GM18907 (cell line): ENCODE measurements at regions not wholly inside any gene's neighbourhood (a gene's known extent, or its start where the extent isn't known, plus 50 kb on each side); places are given as distances from the start of the nearest gene placed in this dataset.
"Not testable (repeated sequence)": the region's sequence is repeated elsewhere in the genome, so short reads cannot be mapped to it uniquely, and the experiment has no call there.

Experiments used
- ATAC-seq: cut with Tn5 transposase; IDR thresholded peaks from one replicate; pipeline ENCODE4 v1.9.1; 2021; ENCODE audit warnings: mild to moderate bottlenecking, moderate library complexity; ENCODE audit not compliant: unreplicated experiment

GRCh38 chr12:42932936-42933335, 343.4 kb upstream of the PRICKLE1 start:
- no peak for ATAC-seq

DNA sequence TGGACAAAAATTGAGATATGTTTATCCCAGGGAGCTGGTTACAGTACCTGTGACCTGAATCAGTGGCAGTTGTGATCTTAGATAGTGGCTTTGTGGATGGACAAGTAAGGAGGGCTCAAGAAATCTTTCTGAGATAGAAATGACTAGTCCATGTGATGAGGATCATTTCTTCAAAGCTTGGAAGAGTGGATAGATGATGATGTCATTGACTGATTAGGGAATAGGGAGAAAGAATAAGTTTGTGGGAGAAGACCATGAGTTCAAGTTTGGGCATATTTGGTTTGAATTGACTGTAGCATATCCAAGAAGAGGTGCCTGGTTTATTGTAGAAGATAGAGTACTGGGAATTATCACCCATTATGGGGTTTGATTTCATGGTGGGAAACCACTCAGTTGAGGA, 336.7 kb upstream of the PRICKLE1 start:
- no peak for ATAC-seq

- no peak for ATAC-seq
Observed at GRCh38 chr12:42924482-42924881, 334.9 kb upstream of the PRICKLE1 start.

GRCh38 chr12:42923583-42923982, 334.0 kb upstream of the PRICKLE1 start:
- no peak for ATAC-seq

GRCh38 chr12:42923156-42923555, 333.6 kb upstream of the PRICKLE1 start:
- no peak for ATAC-seq

GRCh38 chr12:42922505-42922850, 332.9 kb upstream of the PRICKLE1 start:
- ATAC-seq: no peak

DNA sequence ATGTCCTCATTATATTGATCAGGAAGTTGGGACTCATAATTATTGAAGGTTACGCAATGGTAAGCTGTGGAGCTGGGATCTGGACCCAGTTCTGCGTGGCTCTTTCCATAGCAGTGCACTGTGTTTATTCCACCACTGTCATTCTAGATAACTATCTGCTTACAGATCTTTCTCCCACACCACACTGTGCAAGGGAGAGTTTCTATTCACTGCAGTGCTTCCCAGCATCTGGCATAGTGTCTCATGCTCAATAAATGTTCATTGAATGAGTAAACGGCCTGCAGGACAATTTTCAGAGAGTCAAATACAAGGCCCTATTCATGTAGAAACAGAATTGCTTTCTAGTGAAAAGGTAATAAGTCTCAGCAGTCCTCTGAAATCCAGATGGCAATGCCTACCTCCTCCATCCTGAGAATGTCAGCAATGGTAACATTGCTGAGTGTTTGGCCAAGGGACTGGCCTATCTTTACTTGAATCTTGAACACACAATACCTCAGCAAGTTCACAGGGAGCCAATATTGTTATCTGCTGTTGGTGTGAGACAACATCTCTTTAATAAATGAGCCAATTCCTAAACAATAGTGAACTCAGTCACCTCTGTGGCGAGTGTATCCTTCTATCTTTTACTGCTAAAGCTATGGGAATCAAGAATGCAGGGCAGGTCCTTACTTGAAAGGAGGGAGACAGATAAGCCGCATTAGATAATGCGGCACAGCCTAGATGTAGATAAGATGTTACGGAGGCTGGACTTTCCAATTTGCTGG, 332.4 kb upstream of the PRICKLE1 start:
- ATAC-seq: no peak

DNA sequence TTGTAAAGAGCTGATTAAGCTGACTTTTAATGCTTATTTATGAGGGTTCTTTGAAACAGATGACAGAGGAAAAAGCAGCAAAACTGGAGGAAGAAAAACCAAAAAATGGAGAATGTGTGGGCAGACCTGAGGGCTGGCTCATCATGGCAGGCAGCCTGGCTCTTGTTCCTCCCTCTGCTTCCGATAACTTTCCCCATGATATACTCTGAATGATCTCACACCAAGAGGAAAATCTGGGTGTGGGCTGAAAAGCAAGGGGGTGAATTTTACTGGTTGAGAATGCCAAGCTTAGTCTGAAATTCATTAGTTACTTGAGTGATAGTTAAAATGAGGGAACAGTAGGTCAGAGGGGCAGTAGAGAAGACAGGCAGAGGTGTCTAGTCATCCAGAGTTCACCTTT, 330.1 kb upstream of the PRICKLE1 start:
- ATAC-seq: no peak

DNA sequence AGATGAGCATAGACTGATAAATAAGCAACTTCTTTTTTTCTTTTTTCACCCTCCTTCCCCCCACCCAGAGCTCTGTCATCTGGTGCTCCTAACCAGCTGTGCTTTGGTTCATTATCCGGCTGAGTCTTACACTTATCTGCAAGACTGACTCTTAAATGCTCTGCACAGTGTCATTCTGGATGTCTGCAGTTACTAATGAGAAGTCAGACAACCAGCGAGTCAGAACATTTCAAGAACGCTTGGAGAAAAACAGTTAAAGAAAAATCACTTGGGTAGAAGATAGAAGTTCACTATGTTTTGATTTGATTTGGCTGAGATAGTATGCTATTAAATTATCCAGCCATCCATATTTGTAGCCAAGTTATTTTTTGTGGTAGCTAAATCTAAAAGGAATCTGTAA, 328.9 kb upstream of the PRICKLE1 start:
- ATAC-seq: no peak

- ATAC-seq: no peak
Observed at GRCh38 chr12:42916143-42916542, 326.6 kb upstream of the PRICKLE1 start.

- no peak for ATAC-seq
Observed at GRCh38 chr12:42915426-42915825, 325.9 kb upstream of the PRICKLE1 start.

GRCh38 chr12:42912367-42912766, 322.8 kb upstream of the PRICKLE1 start:
- ATAC-seq: no peak

DNA sequence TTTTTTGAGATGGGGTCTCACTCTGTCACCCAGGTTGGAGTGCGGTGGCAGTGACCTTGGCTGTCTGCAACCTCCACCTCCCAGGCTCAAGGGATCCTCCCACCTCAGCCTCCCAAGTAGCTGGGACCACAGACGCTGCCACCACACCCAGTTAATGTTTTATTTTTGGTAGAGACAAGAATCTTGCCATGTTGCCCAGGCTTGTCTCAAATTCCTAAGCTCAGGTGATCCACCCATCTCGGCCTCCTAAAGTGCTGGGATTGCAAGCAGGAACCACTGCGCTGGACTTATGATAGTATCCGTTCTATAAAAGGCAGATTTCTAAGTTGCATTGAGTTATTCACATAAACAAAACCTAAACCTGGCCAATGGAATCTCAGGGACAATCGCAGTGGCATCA, 321.1 kb upstream of the PRICKLE1 start:
- no peak for ATAC-seq

DNA sequence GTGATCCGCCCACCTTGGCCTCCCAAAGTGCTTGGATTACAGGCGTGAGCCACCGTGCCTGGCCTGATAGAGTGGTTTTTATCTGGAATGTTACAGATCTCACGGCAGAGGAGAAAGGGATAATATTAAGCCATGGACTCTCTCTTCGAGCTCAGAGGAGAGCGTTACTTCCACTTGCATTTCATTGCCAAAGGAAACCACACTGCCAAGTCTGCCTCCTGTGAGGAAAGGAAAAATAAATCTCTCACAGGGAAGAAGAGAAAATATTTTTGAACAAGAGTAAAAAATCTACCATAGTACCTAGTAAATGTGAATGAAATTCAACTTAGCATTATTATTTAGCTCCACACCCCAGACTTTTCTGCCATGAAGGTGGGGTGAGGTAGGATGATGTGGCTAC, 319.2 kb upstream of the PRICKLE1 start:
- no peak for ATAC-seq

- ATAC-seq: not testable (repeated sequence)
Observed at GRCh38 chr12:42906801-42907200, 317.3 kb upstream of the PRICKLE1 start.

DNA sequence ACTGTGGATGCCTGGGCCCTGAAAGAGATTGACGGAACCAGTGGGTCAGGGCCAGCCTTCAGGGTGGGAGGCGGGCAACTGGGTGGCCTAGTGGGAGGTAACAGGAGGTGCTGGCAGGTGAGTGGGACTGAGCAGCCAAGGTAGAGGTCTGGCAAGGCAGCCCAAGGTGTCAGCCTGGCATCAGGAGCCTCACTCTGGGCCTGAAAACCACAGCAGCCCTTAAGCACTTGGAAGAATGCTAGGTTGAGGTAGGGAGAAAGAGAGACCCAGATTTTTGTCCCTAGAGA, 315.8 kb upstream of the PRICKLE1 start:
- ATAC-seq: no peak

DNA sequence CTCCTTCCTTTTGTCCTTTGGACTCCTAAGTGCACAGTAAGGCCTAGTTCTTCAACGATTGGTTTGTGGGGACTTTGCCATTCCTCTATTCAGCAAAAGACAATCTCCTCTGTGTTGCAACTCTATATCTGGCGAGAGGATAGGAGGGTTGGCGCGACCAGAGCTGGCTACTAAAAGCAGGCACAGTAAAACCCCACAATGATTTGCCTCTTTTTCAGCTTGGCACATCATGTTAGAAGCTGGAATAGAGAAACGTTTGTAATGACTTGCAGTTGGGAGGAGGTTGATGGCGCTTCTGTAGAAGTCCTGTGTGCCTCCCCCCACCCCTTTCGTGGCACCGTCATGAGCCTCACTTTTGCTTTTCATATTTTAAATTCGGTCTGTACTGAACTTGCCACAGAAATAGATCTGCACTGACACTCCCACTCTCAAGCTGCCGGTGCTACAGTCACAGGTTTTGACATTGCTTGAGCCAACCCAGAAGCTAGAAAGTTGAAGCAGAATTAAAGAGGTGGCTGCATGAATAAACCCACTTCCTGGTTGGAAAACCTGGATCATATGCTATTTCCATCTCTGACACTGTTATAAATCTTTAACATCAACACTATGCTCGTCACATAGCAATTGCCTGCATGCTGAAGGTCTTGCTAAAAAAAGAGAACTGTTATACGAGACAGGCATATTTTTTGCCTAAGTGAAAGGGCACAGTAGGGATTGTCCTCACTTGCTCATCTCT, 315.3 kb upstream of the PRICKLE1 start:
- ATAC-seq: no peak

- ATAC-seq: no peak
Observed at GRCh38 chr12:42903736-42904135, 314.2 kb upstream of the PRICKLE1 start.

- no peak for ATAC-seq
Observed at GRCh38 chr12:42902001-42902400, 312.5 kb upstream of the PRICKLE1 start.

DNA sequence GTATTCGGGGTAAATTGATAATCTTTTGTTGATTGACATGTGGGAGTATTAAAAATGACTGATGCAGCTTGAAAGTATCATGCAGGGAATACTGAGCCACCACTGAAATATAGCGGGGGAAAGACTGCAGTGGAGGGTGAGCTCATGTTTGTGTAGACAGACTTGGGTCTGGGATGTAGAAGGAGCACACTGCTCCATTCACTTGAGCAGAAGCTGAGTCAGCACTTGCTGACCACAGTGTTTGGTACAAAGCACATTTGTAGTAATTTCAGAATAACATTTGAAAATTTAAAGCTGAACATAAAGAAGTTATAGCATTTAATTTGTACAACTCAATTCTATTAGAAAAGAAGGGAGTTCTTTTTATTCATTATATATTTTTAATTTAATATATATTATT, 304.3 kb upstream of the PRICKLE1 start:
- ATAC-seq: no peak

GRCh38 chr12:42892702-42893551, 303.4 kb upstream of the PRICKLE1 start:
- ATAC-seq: no peak

GRCh38 chr12:42887657-42888056, 298.1 kb upstream of the PRICKLE1 start:
- no peak for ATAC-seq
